ENCODE measurements at regions not wholly inside any gene's neighbourhood (a gene's known extent, or its start where the extent isn't known, plus 50 kb on each side); places are given as distances from the start of the nearest gene placed in this dataset.
A peak's percentile ranks its signal among the peaks of the same experiment; 100 is the strongest.
"Not testable (repeated sequence)": the region's sequence is repeated elsewhere in the genome, so short reads cannot be mapped to it uniquely, and the experiment has no call there.

DNA sequence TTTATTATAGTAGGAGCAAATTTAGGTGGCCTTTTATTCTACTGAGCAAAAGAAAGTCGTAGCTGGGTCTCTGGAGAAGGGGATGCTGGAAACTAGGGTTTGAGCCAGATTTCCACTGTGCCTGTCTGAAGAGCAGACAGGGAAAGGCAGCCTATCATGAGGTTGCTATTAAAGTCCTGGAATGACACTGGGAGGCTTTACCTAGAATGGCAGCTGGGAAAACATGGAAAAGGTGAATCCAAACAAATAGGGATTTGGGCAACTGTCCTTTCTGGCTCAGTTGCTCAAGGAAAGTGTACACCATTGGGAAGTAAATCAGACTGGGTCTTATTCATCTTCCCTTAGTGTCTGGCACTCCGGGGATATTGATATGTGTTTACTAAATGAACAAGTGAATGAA, 154.6 kb downstream of the MTX2 start:
- FAIRE-seq: no peak
- no peak for DNase-seq (ENCODE audit: extremely low spot score, insufficient read length, low read depth)

DNA sequence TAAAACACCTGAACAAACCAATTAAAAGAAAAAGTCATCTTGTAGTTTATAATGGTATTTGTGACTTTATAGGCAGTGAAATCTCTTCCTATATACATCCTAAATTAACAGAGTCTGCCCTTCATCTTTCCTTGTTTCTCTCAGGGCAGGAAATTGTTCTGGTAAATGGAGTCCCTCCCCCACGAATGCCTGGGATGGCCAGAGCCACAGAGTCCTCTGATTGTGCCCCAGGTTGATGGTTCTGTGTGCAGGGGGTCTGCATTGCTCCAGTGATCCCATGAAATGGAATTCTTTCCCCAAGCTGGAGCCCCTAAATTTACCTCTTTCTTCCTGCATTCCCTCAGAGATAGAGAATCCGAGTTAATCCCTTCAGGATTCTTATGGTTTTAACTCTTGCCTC, 155.5 kb downstream of the MTX2 start:
- FAIRE-seq (no peak), DNase-seq (ENCODE audit: extremely low spot score, insufficient read length, low read depth) (no peak)

DNA sequence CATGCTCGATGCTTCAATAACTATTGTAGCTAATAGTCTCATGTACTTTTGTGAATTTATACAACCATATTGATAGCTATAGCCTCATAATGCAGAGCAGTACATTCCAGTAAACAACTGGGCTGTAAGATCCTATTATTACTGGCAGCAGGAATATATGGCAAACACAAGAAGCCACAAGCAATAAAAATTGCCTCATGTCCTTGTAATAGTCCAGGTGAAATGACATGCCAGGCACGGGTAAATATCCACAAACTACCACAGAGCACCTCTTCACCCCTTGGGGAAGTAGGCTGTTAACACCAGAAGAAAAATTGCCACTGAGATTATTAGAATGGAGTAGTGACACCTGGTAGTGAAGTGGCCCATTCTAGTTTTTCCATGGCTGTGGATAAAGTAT, 158.3 kb downstream of the MTX2 start:
- no peak for FAIRE-seq

DNA sequence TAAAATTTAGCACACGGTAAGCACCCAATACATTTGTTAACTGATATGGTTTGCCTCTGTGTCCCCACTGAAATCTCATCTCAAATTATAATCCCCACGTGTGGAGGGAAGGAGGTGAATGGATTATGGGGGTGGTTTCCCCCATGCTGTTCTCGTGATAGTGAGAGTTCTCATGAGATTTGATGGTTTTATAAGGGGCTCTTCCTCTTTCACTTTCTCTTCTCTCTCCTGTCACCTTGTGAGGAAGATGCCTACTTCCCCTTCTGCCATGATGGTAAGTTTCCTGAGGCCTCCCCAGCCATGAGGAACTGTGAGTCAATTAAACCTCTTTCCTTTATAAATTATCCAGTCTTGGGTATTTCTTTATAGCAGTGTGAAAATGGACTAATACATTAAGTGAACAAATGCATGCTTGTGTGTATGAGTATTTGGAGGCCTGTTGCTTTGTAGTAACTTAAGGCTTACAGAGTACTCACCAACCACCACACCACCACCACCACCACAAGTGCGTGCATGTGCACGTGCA, 159.8 kb downstream of the MTX2 start:
- not testable (repeated sequence) for FAIRE-seq

More for the DNA sequence above, 158.3 kb downstream of the MTX2 start:
- no peak for DNase-seq (ENCODE audit: extremely low spot score, insufficient read length, low read depth)

DNA sequence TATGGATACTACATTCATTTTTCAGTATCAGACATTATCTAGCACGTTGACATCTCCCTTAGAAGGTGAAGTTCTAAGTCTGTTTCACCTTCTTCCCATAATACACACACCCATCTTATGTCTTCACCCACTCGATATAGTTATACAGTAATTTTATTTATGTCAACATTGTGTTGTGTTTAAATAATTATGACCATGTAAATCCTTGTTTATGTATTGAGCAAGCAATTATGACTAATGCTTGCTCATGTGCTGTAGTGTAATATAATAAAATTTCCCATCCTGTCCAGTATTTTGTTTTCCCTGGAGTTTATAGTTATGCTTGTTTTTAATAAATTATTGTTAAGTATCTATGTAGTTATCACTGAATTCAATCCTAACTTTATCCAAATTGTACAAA, 163.2 kb downstream of the MTX2 start:
- FAIRE-seq (no peak), DNase-seq (ENCODE audit: extremely low spot score, insufficient read length, low read depth) (no peak)

More for the DNA sequence above, 159.8 kb downstream of the MTX2 start:
- DNase-seq (ENCODE audit: extremely low spot score, insufficient read length, low read depth): not testable (repeated sequence)

DNA sequence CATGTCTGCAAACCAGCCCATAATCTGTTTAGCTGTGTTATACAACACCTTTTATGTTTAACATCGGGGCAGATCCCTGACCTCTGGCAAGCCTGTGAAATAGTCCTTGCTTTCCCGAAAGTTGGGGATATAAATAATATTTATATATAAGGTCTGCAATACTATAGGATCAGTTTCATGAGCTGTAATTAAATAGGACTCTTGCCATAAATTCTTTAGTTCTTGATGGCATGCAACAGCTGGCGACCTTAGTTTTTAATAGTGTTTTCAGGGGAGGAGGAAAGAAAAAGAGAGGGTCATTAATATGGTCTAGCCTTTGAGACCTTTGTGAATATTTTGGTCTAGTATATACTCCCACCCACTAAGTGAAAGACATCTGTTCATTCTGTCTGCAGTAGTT, 166.5 kb downstream of the MTX2 start:
- FAIRE-seq (no peak), DNase-seq (ENCODE audit: extremely low spot score, insufficient read length, low read depth) (no peak)

DNA sequence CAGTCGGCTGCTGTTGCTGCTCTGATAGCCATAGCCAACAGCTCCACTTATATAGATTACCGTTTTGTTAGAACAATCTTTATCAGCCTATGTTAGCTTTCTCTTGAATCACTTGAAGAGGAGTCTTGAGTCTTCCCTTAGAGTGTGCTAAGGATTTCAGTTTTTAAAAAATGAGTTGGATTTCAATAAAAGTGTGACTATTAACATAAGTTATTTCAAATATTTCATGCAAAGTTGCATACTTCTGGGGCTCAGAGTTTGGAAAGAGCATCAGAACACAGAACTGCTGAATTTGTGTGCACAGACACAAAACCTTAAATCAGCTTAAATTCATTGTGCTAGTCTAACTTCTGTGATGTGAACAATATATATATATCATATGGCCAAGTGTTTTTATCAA, 174.7 kb downstream of the MTX2 start:
- no peak for DNase-seq (ENCODE audit: extremely low spot score, insufficient read length, low read depth)
- FAIRE-seq: no peak

DNA sequence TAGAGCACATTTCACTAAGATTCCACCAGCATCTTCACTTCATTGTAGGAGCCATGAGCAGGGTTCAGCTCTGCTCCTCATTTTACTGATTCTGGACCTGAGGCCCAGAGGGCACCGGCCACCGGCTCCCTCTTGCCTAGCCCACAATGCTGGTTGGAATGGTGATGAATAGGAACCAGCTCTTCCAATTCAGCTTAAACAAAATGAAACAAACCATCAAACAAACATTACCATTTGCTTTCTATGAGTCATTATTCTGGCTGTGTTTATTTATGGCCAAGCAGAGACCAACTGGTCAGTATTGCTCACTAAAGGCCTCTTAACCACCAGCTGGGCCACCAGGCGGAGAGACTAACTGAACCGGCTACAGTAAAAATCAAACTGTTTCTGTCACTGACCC, 176.7 kb downstream of the MTX2 start:
- no peak for FAIRE-seq

DNA sequence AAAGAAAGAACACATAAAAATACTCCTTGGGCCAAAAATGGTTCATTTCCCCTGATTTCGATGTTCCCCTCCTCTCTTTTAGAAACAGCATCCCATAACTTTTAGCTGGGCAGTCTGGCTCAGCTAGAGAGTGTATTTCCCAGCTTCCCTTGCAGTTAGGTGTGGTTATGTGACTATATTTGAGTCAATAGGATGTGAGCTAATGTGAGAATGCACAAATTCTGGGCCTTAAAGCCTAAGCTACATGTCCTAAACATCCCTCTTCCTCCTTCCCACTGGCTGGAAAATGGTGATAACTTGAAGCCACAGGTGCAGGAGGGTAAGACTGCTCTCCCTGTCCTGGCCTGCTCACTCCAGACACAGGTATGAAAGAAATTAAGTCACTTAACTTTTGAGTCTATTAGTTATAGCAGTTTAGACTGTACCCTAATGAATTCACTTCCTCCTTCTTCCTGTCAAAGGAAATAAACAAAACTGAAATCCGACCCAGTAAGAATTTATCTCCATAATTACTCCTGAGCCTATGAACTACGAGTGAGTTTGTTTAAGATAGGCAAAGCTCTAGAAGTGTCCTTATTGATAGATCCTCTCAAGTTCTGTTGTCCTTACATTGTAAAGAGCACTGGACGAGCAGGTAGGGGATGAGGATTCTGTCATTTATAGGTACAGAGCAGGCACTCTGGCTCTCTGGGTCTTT, 177.6 kb downstream of the MTX2 start:
- DNase-seq (ENCODE audit: extremely low spot score, insufficient read length, low read depth) (no peak), FAIRE-seq (no peak)

More for the DNA sequence above, 176.7 kb downstream of the MTX2 start:
- no peak for DNase-seq (ENCODE audit: extremely low spot score, insufficient read length, low read depth)

DNA sequence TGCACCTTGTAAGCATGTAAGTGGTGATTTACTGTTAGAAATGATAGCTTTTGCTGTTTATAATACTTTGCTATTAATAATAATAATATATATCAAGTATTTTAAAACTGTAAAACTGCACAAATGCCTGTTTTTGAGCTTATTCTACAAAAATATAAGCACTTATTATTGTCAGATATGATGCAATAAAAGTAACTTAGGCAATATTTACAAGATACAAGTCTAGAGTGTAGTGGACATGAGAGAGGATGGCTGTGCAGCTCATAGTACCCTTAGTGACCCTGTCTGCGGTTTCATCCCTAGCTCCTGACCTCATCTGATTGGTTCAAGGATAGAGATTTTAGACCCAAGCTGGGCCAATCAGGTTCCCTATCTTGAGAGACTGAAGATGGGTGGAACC, 178.4 kb downstream of the MTX2 start:
- DNase-seq (ENCODE audit: extremely low spot score, insufficient read length, low read depth): no peak
- FAIRE-seq: no peak

DNA sequence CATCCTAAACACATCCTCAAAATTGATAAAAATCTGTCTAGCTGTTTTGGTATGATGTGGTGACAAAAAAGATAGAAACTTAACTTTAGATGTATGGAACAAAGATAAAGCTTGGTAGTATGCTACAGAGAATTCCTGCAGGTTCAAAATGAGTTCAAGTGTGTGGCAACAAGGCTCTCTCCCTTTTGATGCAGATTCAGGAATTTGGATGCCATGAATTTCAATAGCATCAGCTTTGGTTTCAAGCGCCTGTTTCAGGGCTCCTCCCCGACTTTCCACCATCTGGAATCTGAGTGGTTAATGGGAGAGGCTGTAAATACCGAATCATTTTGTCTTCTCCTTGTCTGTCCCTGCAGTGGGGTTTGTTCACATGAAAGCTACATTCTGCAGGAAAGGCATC, 180.6 kb downstream of the MTX2 start:
- DNase-seq (ENCODE audit: extremely low spot score, insufficient read length, low read depth): no peak
- no peak for FAIRE-seq

DNA sequence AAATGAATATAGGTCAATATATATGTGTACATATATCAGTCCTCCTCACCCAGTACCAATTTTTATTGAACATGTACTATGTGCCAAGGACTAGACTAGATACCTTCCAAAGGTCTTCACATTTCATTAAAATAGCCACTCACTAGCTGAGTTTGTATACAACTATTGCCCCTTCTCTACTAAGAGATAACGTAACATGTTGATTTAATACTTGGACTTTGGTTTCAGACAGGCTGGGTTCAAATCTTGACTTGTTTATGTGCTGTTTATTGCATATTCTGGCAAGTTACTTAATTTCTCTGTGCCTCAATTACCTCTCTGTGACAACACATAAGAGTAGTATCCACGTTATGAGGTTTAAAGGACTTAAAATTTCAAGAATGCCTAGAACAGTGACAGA, 184.5 kb downstream of the MTX2 start:
- DNase-seq (ENCODE audit: extremely low spot score, insufficient read length, low read depth): no peak
- no peak for FAIRE-seq

DNA sequence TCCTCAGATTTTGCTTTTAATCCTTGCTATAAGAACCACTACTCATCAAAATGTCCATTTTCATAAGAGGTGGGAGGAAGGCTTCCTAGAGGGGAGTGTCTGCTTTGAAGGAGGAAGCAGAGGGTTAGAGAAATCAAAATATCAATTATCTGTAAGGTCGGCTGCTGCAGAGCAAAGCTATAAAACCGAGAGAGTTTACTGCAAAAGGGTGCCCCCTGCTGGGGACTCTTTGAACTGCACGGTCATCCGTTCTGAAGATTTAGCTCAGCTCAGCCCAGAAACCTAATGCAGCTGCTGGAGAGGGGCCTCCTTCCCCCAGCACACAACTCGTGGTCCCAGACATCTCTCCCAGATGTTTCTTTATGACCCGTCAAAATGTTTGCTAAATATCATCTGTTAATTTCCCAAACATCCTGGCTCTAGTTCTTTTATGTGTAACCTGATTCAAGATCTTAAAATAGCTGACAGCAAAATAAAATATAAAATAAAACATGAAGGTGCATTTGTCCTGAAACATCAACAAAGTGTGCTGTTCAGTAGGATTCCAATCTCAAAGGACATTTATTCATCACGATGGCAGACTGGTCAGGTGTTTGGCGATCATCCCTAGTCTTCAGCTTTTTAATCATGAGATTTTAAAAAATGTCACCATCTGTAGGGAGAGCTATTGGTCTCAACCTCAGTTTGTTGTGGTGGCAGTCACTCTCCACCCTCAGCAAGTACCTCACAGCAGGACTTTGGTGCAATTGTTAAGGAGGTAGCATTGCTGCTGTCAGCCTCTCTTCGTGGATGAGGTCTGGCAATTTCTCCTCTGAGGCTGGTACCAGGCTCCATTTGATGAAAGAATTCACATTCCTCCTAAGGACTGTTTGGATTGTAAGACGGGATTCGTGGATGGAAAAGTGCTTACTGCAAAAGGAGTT, 185.9 kb downstream of the MTX2 start:
- FAIRE-seq (peak; percentile 80), DNase-seq (ENCODE audit: extremely low spot score, insufficient read length, low read depth) (peak; percentile 12)

DNA sequence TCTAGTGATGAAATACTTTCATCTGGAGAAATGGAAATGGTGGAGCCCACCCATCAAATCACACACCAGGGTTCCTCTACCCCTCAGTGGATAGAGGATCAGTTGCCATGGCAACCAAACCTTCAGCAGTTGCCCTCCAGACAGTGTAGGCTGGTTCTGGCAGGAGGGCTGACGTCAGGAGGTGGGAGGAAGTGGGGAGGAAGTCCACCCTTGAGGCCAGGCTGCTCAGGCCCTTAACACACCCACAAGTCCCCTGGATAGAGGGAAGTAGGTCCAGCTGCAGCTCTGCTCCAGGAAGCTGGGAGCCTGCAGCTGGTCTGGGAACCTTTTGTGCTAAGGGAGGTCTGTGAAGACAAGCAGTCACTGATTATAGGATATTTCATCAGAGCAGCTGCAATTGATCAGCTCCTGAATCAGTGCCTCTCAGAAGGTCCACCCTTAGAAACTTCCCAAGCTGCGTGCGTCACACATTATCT, 186.6 kb downstream of the MTX2 start:
- DNase-seq (ENCODE audit: extremely low spot score, insufficient read length, low read depth): no peak
- no peak for FAIRE-seq

DNA sequence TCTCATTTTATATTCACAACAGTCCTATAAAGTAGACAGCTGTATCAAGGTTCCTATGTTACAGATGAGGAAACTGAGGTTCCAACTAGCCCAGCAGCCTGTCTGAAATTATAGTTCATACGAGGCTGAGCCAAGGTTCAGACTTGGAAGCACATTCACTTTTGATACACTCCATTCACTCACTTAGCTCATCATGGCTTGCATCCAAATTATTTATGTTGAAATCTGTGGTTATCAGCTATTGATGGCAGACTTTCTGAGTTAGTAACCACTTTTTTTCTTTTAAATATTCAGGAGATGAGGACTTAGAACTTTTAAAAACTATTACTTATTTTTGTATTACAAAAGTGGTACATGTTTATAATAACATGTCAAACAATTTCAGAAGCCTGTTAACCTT, 188.2 kb downstream of the MTX2 start:
- DNase-seq (ENCODE audit: extremely low spot score, insufficient read length, low read depth) (no peak), FAIRE-seq (no peak)

DNA sequence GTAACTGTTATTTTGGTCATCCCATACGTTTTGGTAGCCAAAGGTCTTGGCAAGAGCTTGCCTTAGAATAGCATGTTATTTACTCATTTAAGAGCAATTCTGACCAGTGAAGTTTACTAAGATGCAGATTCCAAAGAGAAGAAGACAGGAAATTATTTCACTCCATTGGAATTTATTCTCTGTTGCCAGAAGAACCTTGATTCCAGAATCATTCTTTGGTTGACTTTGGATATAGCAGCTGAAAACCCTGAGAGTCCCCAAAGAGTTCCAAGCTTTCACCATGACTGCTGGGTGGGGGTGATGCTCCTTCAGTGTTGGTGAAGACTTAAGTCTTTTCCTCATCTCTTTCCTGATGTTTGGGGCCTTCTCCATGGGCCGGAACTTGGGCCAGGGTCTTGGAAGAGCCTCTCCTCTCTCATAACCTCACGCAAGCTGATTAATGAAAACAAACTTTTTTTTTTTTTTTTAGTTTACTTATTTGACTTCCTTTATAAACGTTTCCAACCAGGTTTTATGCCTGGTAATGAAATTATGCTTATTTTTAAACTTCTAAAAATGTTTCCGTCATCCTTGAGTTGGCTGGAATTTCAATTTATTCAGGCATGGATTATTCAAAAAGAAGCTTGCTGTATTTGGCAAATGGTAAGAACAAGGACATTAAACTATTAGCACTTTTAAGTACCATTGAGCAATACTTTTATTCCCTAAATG, 192.0 kb downstream of the MTX2 start:
- no peak for DNase-seq (ENCODE audit: extremely low spot score, insufficient read length, low read depth)
- FAIRE-seq: no peak

DNA sequence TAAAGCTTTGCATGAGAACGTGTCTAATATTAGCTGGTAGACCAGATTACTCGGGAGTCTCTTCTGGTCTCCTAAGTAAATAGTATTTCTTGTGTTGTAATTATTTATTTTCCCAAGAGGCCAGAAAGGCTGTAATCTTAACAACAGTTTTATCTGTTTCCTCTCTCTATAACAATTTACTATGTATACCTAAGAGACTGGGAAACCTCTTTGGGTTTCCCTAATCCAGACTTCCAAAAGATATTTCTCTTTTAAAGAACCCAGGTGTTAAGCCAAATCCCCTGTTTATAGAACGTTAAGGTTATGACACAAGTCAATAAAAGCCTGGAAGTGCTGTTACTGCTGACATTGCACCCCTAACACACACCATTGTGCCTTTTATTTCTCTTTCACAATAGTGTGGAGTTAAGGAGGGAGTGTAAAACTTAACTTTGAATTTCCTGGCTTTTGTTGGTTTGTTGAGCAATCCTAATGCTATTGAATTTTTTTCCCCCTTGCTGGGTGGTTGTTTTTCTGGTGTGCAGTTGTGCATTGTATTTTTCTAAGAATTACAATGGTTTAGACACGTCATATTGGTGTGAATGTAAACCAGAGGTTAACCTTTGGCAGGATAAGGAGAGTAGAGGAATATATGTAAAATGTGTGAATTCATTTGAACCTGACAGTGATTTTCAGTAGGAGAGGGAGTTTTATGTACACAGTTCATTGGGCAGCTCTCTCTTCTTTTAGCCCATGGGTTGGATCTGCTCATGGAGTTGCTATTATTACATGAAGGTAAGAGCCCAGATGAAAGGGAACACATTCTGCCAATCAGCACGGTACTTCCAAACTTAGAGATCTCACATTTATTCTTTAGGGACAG, 192.8 kb downstream of the MTX2 start:
- no peak for DNase-seq (ENCODE audit: extremely low spot score, insufficient read length, low read depth)

DNA sequence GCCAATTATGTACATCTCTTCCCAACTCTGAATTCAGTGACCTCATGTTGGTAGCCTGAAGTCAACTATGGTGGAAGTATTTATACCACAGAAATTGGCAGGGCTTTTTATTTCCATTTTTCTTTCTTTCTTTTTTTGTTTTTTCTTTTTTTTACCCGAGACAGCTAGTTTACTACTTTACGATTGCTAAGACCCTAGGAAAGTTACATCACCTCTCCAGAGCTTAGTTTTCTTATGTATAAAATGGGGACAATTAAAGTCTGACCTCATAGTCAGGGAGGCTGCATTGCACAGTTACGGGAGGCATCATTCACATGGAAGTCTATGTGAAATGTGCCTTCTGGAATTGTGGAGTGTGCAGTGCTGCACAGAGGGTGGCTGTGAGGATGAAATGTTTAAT, 194.3 kb downstream of the MTX2 start:
- DNase-seq (ENCODE audit: extremely low spot score, insufficient read length, low read depth): no peak
- FAIRE-seq: no peak

More for the DNA sequence above, 192.8 kb downstream of the MTX2 start:
- no peak for FAIRE-seq

DNA sequence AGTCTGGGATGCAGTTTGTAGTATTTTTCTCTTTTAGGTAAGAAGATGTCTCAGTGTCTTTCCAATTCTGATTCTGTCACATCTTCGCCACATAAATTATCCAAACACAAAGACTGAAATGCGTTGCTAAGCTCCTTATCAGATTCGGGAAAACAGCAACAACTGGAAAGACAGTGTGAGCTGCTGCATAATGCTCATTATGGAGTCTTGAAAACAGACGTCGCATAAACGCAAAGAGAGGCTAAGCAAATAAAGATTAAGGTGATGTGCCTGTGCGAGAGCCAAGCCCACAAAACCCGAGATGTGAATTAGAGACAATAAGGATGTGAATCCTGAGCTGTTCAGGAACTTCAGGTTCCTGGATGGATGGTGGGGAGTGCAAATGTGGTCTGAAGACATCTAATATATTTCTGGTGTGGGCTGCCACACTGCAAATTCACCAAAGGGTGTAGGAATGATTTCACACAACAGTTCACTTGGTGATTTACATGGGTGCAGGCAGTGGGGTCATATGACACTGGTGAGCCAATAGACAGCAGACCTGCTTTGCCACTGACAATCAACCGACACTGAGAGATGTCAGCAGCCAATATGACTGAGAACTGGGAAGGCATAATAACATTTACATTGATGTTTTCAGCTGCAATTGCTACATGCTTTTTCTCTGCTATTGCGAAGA, 195.8 kb downstream of the MTX2 start:
- DNase-seq (ENCODE audit: extremely low spot score, insufficient read length, low read depth) (no peak), FAIRE-seq (no peak)

Measured in GM18507 (cell line).